Pancreas (tissue), 10 donors: ENCODE measurements at regions not wholly inside any gene's neighbourhood (a gene's known extent, or its start where the extent isn't known, plus 50 kb on each side); places are given as distances from the start of the nearest gene placed in this dataset.

ENCODE experiments used
- ATAC-seq, 4 donors: fragments of 200-7000 bp; cut with Tn5 transposase; one replicate each; pipeline versions ENCODE4 v1.8.0 to v1.9.1; 2020; ENCODE audit warnings: mild to moderate bottlenecking in 4 of 4, moderate library complexity in 4 of 4
- DNase-seq, 6 donors: peaks; one replicate each; pipeline ENCODE4 v3.0.0-alpha.2; 2020
- FAIRE-seq: peaks from 2 replicates; lab custom pipeline; 2012; peaks lifted over from hg19 to GRCh38; lab: Jason Lieb, UNC
- H3K27ac ChIP-seq, 4 donors: fragments of 200-600 bp; sonication (generic); 1 replicate in 3 of 4; 2 replicates in 1 of 4; pipeline versions ENCODE4 v1.5.0 to v1.8.0; 2020
- H3K27me3 ChIP-seq, 4 donors: fragments of 200-600 bp; one replicate each; pipeline ENCODE4 v1.8.0; 2021
- H3K36me3 ChIP-seq, 3 donors: fragments of 200-600 bp; sonication (generic) in 1 of 3; one replicate each; pipeline versions ENCODE4 v1.5.0 to v1.8.0; 2020 to 2021
- H3K4me1 ChIP-seq, 3 donors: fragments of 200-600 bp; one replicate each; pipeline ENCODE4 v1.8.0; 2021
- H3K4me3 ChIP-seq, 4 donors: fragments of 200-600 bp; sonication (generic) in 2 of 4; one replicate each; pipeline versions ENCODE4 v1.5.0 to v1.8.0; 2020 to 2021
- H3K9me3 ChIP-seq, 4 donors: fragments of 200-600 bp; one replicate each; pipeline ENCODE4 v1.8.0; 2021
- CTCF ChIP-seq, 4 donors: fragments of 200-600 bp; sonication (generic) in 3 of 4; IDR thresholded peaks; one replicate each; pipeline versions ENCODE4 v1.5.0 to v1.8.0; 2021; ENCODE audit warnings: antibody characterized with exemption in 4 of 4
- WGBS, 2 donors: extraction: QIAGEN DNeasy Blood & Tissue Kit; methylation state at CpG; one replicate each; pipeline ENCODE4 v1.1.7; 2013; 5-methylcytosine and 5-hydroxymethylcytosine counted together
- intact Hi-C, 3 donors: fragments of 100-400 bp; cut with DNase I; formaldehyde crosslinking; loops; one replicate each; pipeline versions ENCODE4 v1.11.1 to v1.14.2; 2022
- donor health status: healthy with polysubstance abuse.
- donor health status: DM: no; HTN: no; CAD: no; lungs with moderate emphysema.
- donor health status: DM: no; HTN: no; CAD: no.
- donor health status: control.
- donor health status: control.
- donor health status: Bipolar disorder and iron deficiency.
- donor health status: DM: yes; HTN: yes; CAD: no.
- donor health status: DM: no; HTN: no; CAD: no.
- donor health status: DM: no; HTN: no; CAD: no.
- donor health status: DM: yes; HTN: yes; CAD: no.

- no peaks in the 10 kb centered on the region for H3K4me1 ChIP-seq
- ATAC-seq (no peak), DNase-seq (no peak), FAIRE-seq (no peak)
- no peak overlapping the region for H3K27ac ChIP-seq
- no peaks in the 10 kb centered on the region for H3K9me3 ChIP-seq
- H3K36me3 ChIP-seq = no peaks in the 10 kb centered on the region
- intact Hi-C loops = no loop called here
- no peak overlapping the region for H3K4me3 ChIP-seq
- WGBS, 2 donors = 94 to 96% methylated on average over 1 of the region's 1 CpG
- no peak for TF ChIP-seq CTCF (IDR thresholded peaks at IDR 0.05)
- peaks cover 0 to 4% (median 0%) of the 10 kb centered on the region in 4 donors for H3K27me3 ChIP-seq
These were observed 487.6 kb downstream of the EFNB2 start for GRCh38 chr13:106047859-106048258.

- no peaks in the 10 kb centered on the region for H3K4me1 ChIP-seq
- peaks cover 0 to 4% (median 0%) of the 10 kb centered on the region in 4 donors for H3K27me3 ChIP-seq
- intact Hi-C loops = no loop called here
- H3K4me3 ChIP-seq = no peak overlapping the region
- 42 to 67% methylated on average over 1 of the region's 1 CpG for WGBS, 2 donors
- H3K27ac ChIP-seq = no peak overlapping the region
- no peaks in the 10 kb centered on the region for H3K36me3 ChIP-seq
- FAIRE-seq = no peak
- DNase-seq = no peak
- no peak for TF ChIP-seq CTCF (IDR thresholded peaks at IDR 0.05)
- no peak for ATAC-seq
- H3K9me3 ChIP-seq = no peaks in the 10 kb centered on the region
These were observed 492.4 kb downstream of the EFNB2 start for GRCh38 chr13:106042996-106043581.

- Histone ChIP-seq H3K36me3 (no peaks in the 10 kb centered on the region), H3K27me3 (peaks cover 0 to 4% (median 0%) of the 10 kb centered on the region in 4 donors), H3K9me3 (no peaks in the 10 kb centered on the region), H3K4me1 (no peaks in the 10 kb centered on the region), H3K27ac (no peak overlapping the region), H3K4me3 (no peak overlapping the region)
- FAIRE-seq (no peak), DNase-seq (no peak), ATAC-seq (no peak)
- TF ChIP-seq CTCF (IDR thresholded peaks at IDR 0.05) = no peak
- intact Hi-C loops = no loop called here
- WGBS, 2 donors = 76 to 88% methylated on average over 3 of the region's 3 CpGs
These were observed 494.0 kb downstream of the EFNB2 start for GRCh38 chr13:106041445-106041844.

- H3K36me3 ChIP-seq = no peaks in the 10 kb centered on the region
- H3K27ac ChIP-seq = no peak overlapping the region
- DNase-seq (no peak), FAIRE-seq (no peak), ATAC-seq (no peak)
- WGBS, 2 donors = 78 to 89% methylated on average over 2 of the region's 2 CpGs
- no peaks in the 10 kb centered on the region for H3K4me1 ChIP-seq
- H3K9me3 ChIP-seq = no peaks in the 10 kb centered on the region
- H3K27me3 ChIP-seq = no peaks in the 10 kb centered on the region
- H3K4me3 ChIP-seq = no peak overlapping the region
- TF ChIP-seq CTCF (IDR thresholded peaks at IDR 0.05) = no peak
- intact Hi-C loops = no loop called here
These were observed 496.7 kb downstream of the EFNB2 start for GRCh38 chr13:106038752-106039151.

GRCh38 chr13:106036870-106037269 lies 498.6 kb downstream of the EFNB2 start:
- no peak for FAIRE-seq
- Histone ChIP-seq H3K27ac (no peak overlapping the region), H3K4me3 (no peak overlapping the region), H3K27me3 (no peaks in the 10 kb centered on the region), H3K4me1 (no peaks in the 10 kb centered on the region), H3K9me3 (no peaks in the 10 kb centered on the region), H3K36me3 (no peaks in the 10 kb centered on the region)
- no peak for TF ChIP-seq CTCF (IDR thresholded peaks at IDR 0.05)
- intact Hi-C loops = no loop called here
- 78 to 84% methylated on average over 6 of the region's 6 CpGs for WGBS, 2 donors
- peak in 2 of 4 donors; percentile 40 to 66 for ATAC-seq
- DNase-seq = peak in 2 of 6 donors; percentile 13 to 40
